ENCODE measurements at regions not wholly inside any gene's neighbourhood (a gene's known extent, or its start where the extent isn't known, plus 50 kb on each side); places are given as distances from the start of the nearest gene placed in this dataset.

DNA sequence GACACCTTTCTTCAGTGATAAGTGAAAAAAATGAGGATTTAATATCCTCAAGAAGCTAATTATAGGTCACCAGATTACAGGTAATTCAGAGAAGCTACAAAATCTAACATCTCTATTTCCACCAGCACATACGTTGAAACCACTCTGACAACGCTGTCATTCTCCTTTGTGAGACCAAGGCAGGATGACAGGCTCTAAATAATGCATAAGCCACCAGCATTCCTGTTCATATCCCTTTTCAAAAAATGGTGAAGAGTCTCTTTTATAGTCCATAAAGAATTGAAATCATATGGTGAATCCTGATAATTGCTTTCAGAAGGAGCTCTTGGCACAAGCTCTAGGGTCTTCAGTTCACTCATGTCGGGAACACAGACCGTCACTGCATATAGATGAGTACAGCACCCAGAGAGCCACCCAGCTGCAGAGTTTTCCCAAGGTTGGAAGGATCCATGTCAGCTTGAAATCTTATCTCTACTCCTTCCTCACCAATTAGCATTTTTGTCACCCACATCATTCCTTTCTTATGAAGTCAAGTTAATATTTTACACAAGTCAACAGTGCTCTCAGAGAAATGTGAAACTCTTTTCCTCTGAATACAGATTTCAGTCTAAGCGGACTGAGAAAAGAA lies 431.4 kb downstream of the TBC1D4 start:
- Histone ChIP-seq H3K4me3 (no peak overlapping the region), H3K9me3 (no peaks in the 10 kb centered on the region), H3K27me3 (no peaks in the 10 kb centered on the region), H3K27ac (no peak overlapping the region), H3K36me3 (no peaks in the 10 kb centered on the region), H3K4me1 (ENCODE audit: insufficient read depth) (no peaks in the 10 kb centered on the region)
- 73 to 84% (median 80%) methylated on average over 5 of the region's 5 CpGs for WGBS, 3 donors
- DNase-seq = no peak
- no peak for TF ChIP-seq EP300 (IDR thresholded peaks at IDR 0.05)
- TF ChIP-seq, protein P1, sequence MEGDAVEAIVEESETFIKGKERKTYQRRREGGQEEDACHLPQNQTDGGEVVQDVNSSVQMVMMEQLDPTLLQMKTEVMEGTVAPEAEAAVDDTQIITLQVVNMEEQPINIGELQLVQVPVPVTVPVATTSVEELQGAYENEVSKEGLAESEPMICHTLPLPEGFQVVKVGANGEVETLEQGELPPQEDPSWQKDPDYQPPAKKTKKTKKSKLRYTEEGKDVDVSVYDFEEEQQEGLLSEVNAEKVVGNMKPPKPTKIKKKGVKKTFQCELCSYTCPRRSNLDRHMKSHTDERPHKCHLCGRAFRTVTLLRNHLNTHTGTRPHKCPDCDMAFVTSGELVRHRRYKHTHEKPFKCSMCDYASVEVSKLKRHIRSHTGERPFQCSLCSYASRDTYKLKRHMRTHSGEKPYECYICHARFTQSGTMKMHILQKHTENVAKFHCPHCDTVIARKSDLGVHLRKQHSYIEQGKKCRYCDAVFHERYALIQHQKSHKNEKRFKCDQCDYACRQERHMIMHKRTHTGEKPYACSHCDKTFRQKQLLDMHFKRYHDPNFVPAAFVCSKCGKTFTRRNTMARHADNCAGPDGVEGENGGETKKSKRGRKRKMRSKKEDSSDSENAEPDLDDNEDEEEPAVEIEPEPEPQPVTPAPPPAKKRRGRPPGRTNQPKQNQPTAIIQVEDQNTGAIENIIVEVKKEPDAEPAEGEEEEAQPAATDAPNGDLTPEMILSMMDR (IDR thresholded peaks at IDR 0.05) = no peak
- TF ChIP-seq POLR2A (IDR thresholded peaks at IDR 0.05) = no peak
- intact Hi-C loops (cut with DNase I) = no loop called here

DNA sequence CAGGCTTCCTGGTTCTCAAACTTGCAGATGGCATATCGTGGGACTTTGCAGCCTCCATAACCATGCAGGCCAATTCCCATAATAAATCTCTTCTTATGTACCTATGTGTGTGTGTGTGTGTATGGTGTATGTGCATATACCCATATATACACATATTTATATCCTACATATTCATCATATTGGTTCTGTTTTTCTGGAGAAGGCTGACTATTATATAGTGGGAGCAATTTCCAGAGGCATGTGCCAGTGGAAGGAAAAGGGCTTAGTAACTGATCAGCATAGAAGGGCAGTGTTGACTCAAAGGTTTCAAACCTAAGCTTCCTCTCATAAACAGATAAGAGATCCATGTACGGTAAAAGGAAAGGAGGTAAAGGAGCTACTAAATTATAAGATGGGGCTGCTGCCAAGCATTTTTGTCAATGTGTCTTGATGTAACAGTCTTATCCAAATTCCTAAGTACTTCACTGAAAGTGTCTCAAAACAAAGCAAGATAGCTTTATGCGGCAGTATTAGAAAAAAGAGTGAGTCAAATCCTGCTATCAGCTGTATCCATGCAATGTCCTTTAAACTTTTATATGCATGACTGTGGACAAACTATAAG lies 432.1 kb downstream of the TBC1D4 start:
- Histone ChIP-seq H3K9me3 (no peaks in the 10 kb centered on the region), H3K27me3 (no peaks in the 10 kb centered on the region), H3K36me3 (no peaks in the 10 kb centered on the region), H3K27ac (no peak overlapping the region), H3K4me1 (ENCODE audit: insufficient read depth) (no peaks in the 10 kb centered on the region), H3K4me3 (no peak overlapping the region)
- intact Hi-C loops (cut with DNase I) = no loop called here
- no peak for TF ChIP-seq EP300 (IDR thresholded peaks at IDR 0.05)
- TF ChIP-seq, protein P1 (IDR thresholded peaks at IDR 0.05) = no peak
- no peak for TF ChIP-seq POLR2A (IDR thresholded peaks at IDR 0.05)
- WGBS, 3 donors = 58 to 67% (median 65%) methylated on average over 3 of the region's 3 CpGs
- no peak for DNase-seq

DNA sequence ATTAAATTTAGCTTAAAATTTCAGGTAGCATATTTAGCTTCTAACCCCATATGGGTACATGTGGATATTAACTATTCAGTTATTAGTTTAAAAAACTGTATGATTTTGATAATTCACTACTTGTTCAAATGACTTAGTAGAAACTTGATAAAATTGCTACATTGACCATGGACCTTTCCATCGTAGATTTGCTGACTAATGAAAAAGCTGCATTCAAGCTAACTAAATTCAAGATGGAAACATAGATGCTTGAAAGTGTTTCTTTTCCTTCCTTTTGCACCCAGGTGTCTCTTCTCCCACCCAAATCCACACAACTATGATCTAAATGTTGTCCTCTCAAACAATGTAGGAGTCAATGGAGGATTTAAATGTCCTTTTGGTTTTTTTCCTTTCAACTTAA lies 439.2 kb downstream of the TBC1D4 start:
- no peak for DNase-seq
- no peaks in the 10 kb centered on the region for H3K9me3 ChIP-seq
- no peak overlapping the region for H3K4me3 ChIP-seq
- TF ChIP-seq, protein P1 (IDR thresholded peaks at IDR 0.05) = no peak
- no peak for TF ChIP-seq EP300 (IDR thresholded peaks at IDR 0.05)
- no peak for TF ChIP-seq POLR2A (IDR thresholded peaks at IDR 0.05)
- no peaks in the 10 kb centered on the region for H3K36me3 ChIP-seq
- no peaks in the 10 kb centered on the region for H3K27me3 ChIP-seq
- intact Hi-C loops (cut with DNase I) = no loop called here
- H3K27ac ChIP-seq = no peak overlapping the region
- 75 to 90% (median 85%) methylated on average over 1 of the region's 1 CpG for WGBS, 3 donors
- no peaks in the 10 kb centered on the region for H3K4me1 ChIP-seq (ENCODE audit: insufficient read depth)

DNA sequence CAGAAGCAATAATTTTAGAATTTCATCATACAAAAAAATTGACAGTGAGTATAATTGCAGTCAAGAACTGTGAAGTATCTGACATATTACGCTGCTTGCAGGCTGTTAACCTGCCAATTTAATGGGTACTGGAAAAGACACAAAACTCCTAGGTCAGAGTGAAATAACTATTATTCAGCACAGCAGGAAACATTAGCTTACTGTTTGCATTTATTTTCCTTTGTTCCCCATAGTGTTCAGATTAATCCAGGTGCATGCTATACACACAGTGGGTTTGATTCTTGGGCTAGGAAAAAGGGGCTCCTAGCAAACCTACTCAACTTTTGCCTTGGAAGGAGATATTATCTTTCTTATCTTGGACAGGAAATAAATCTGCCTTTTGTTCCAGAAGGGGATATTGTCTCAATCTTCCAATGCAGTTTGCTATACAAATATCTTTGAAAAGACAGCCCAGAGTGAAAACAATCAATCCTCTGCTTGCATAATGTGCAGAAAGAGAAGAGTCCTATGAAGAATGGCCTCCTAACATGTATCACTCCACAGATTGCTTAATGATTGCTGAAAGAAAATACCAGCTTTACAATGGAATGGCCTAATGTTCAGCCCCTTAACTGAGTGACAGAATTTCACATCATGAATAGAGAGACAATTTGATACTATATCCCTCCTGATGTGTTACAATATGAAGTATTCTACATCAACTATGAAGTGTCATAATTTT lies 443.4 kb downstream of the TBC1D4 start:
- no peaks in the 10 kb centered on the region for H3K27me3 ChIP-seq
- H3K9me3 ChIP-seq = no peaks in the 10 kb centered on the region
- WGBS, 3 donors = 91 to 97% (median 94%) methylated on average over 1 of the region's 1 CpG
- H3K4me1 ChIP-seq (ENCODE audit: insufficient read depth) = no peaks in the 10 kb centered on the region
- no peak overlapping the region for H3K4me3 ChIP-seq
- H3K27ac ChIP-seq = no peak overlapping the region
- TF ChIP-seq, protein P1 (IDR thresholded peaks at IDR 0.05) = no peak
- TF ChIP-seq POLR2A (IDR thresholded peaks at IDR 0.05) (no peak), EP300 (IDR thresholded peaks at IDR 0.05) (no peak)
- intact Hi-C loops (cut with DNase I) = no loop called here
- H3K36me3 ChIP-seq = no peaks in the 10 kb centered on the region
- DNase-seq = no peak

Measured in ovary (tissue), 7 donors.